ENCODE measurements at regions not wholly inside any gene's neighbourhood (a gene's known extent, or its start where the extent isn't known, plus 50 kb on each side); places are given as distances from the start of the nearest gene placed in this dataset.

GRCh38 chr3:65146179-65146578 lies 458.4 kb upstream of the ADAMTS9 start:
- TF ChIP-seq POLR2AphosphoS5 (IDR thresholded peaks at IDR 0.05; ENCODE audit: borderline replicate concordance, low read depth, low read length) (no peak), EZH2 (IDR thresholded peaks at IDR 0.05) (no peak), FOXP2 (optimal IDR thresholded peaks at IDR 0.05; ENCODE audit: control extremely low read depth, extremely low read length, insufficient read depth) (no peak)

Measured in SK-N-MC (cell line).